ENCODE measurements at regions not wholly inside any gene's neighbourhood (a gene's known extent, or its start where the extent isn't known, plus 50 kb on each side); places are given as distances from the start of the nearest gene placed in this dataset.

GRCh38 chr6:163949431-163949830 lies 534.9 kb downstream of the QKI start:
- no peak for TF ChIP-seq EP300 (IDR thresholded peaks at IDR 0.05; ENCODE audit: borderline replicate concordance)
- TF ChIP-seq CREB1 (IDR thresholded peaks at IDR 0.05; ENCODE audit: low read depth), result no peak
- TF ChIP-seq ZBTB7A (IDR thresholded peaks at IDR 0.05; ENCODE audit: low read depth), result no peak
- TF ChIP-seq REST (IDR thresholded peaks at IDR 0.05; ENCODE audit: low read depth), result no peak
- no peak for TF ChIP-seq EGR1 (IDR thresholded peaks at IDR 0.05)
- no peak for TF ChIP-seq TCF12 (IDR thresholded peaks at IDR 0.05; ENCODE audit: low read depth)
